Muscle of leg (tissue), 3 donors: ENCODE measurements at regions not wholly inside any gene's neighbourhood (a gene's known extent, or its start where the extent isn't known, plus 50 kb on each side); places are given as distances from the start of the nearest gene placed in this dataset.

Experiments
- DNase-seq: peaks from one replicate; pipeline ENCODE4 v3.0.0; 2013
- H3K27ac ChIP-seq: one replicate; pipeline ENCODE4 v1.5.1; 2013; ENCODE audit warnings: mild to moderate bottlenecking, low read length, control low read depth
- H3K27me3 ChIP-seq: one replicate; pipeline ENCODE4 v1.6.1; 2013; ENCODE audit warnings: low read length; ENCODE audit not compliant: control insufficient read depth, insufficient read depth
- H3K36me3 ChIP-seq: one replicate; pipeline ENCODE4 v1.6.1; 2013; ENCODE audit warnings: low read length; ENCODE audit not compliant: control insufficient read depth, insufficient read depth
- H3K4me1 ChIP-seq: one replicate; pipeline ENCODE4 v1.6.1; 2013; ENCODE audit warnings: low read length; ENCODE audit not compliant: control insufficient read depth, insufficient read depth
- H3K4me3 ChIP-seq: one replicate; pipeline ENCODE4 v1.5.1; 2013; ENCODE audit warnings: low read length, control low read depth
- H3K9me3 ChIP-seq: replicated peaks from 2 replicates; pipeline ENCODE4 v1.6.1; 2013; ENCODE audit warnings: low read depth, low read length; ENCODE audit not compliant: control insufficient read depth
- WGBS: methylation state at CpG from one replicate; pipeline ENCODE4 v1.1.5; 2013; ENCODE audit warnings: missing lambda C conversion rate; ENCODE audit not compliant: insufficient coverage; 5-methylcytosine and 5-hydroxymethylcytosine counted together

- no peaks in the 10 kb centered on the region for H3K9me3 ChIP-seq
- H3K4me3 ChIP-seq, result no peak overlapping the region
- H3K27ac ChIP-seq, result peak overlapping the region; percentile 7
- no CpG with 5 or more reads among the region's 1 CpG for WGBS
- DNase-seq, result peak; percentile 90
- H3K36me3 ChIP-seq, result no peaks in the 10 kb centered on the region
- no peaks in the 10 kb centered on the region for H3K4me1 ChIP-seq
- H3K27me3 ChIP-seq, result no peaks in the 10 kb centered on the region
These were observed 458.3 kb upstream of the MAP3K7 start for GRCh38 chr6:91045161-91045560.

- Histone ChIP-seq H3K4me1 (no peaks in the 10 kb centered on the region), H3K9me3 (no peaks in the 10 kb centered on the region), H3K27ac (no peak overlapping the region), H3K4me3 (no peak overlapping the region), H3K27me3 (no peaks in the 10 kb centered on the region), H3K36me3 (no peaks in the 10 kb centered on the region)
- DNase-seq, result no peak
- WGBS, result no CpG with 5 or more reads among the region's 2 CpGs
These were observed 456.9 kb upstream of the MAP3K7 start for GRCh38 chr6:91043751-91044150.

GRCh38 chr6:91042656-91043055, 455.8 kb upstream of the MAP3K7 start:
- H3K36me3 ChIP-seq, result no peaks in the 10 kb centered on the region

GRCh38 chr6:91033964-91034363, 447.1 kb upstream of the MAP3K7 start:
- DNase-seq, result no peak
- H3K27ac ChIP-seq, result no peak overlapping the region
- no peaks in the 10 kb centered on the region for H3K36me3 ChIP-seq
- no peaks in the 10 kb centered on the region for H3K4me1 ChIP-seq
- no peaks in the 10 kb centered on the region for H3K9me3 ChIP-seq
- no peaks in the 10 kb centered on the region for H3K27me3 ChIP-seq
- no peak overlapping the region for H3K4me3 ChIP-seq
- WGBS, result no CpG with 5 or more reads among the region's 2 CpGs

More at GRCh38 chr6:91042656-91043055, 455.8 kb upstream of the MAP3K7 start:
- no CpG with 5 or more reads among the region's 2 CpGs for WGBS
- Histone ChIP-seq H3K27me3 (no peaks in the 10 kb centered on the region), H3K4me1 (no peaks in the 10 kb centered on the region), H3K9me3 (no peaks in the 10 kb centered on the region), H3K4me3 (no peak overlapping the region), H3K27ac (no peak overlapping the region)
- DNase-seq, result no peak

GRCh38 chr6:91031581-91031980, 444.7 kb upstream of the MAP3K7 start:
- H3K4me3 ChIP-seq, result no peak overlapping the region
- 90% methylated on average over 3 of the region's 4 CpGs for WGBS

GRCh38 chr6:91029211-91029610, 442.3 kb upstream of the MAP3K7 start:
- Histone ChIP-seq H3K4me3 (no peak overlapping the region), H3K4me1 (no peaks in the 10 kb centered on the region), H3K36me3 (no peaks in the 10 kb centered on the region), H3K27me3 (no peaks in the 10 kb centered on the region), H3K27ac (no peak overlapping the region), H3K9me3 (no peaks in the 10 kb centered on the region)
- WGBS, result 18% methylated on average over 2 of the region's 6 CpGs
- peak; percentile 37 for DNase-seq

More at GRCh38 chr6:91031581-91031980, 444.7 kb upstream of the MAP3K7 start:
- no peaks in the 10 kb centered on the region for H3K27me3 ChIP-seq
- no peaks in the 10 kb centered on the region for H3K9me3 ChIP-seq
- H3K36me3 ChIP-seq, result no peaks in the 10 kb centered on the region
- no peaks in the 10 kb centered on the region for H3K4me1 ChIP-seq
- no peak for DNase-seq
- no peak overlapping the region for H3K27ac ChIP-seq

- H3K27ac ChIP-seq, result no peak overlapping the region
- no peak for DNase-seq
- H3K36me3 ChIP-seq, result no peaks in the 10 kb centered on the region
- no peaks in the 10 kb centered on the region for H3K9me3 ChIP-seq
- H3K4me3 ChIP-seq, result no peak overlapping the region
- H3K4me1 ChIP-seq, result no peaks in the 10 kb centered on the region
- no peaks in the 10 kb centered on the region for H3K27me3 ChIP-seq
These were observed 436.7 kb upstream of the MAP3K7 start for GRCh38 chr6:91023529-91023928.

GRCh38 chr6:91020744-91021143, 433.9 kb upstream of the MAP3K7 start:
- Histone ChIP-seq H3K9me3 (no peaks in the 10 kb centered on the region), H3K27ac (no peak overlapping the region), H3K36me3 (no peaks in the 10 kb centered on the region), H3K4me1 (no peaks in the 10 kb centered on the region), H3K4me3 (no peak overlapping the region), H3K27me3 (no peaks in the 10 kb centered on the region)
- no peak for DNase-seq
- 50% methylated on average over 1 of the region's 1 CpG for WGBS

- no peaks in the 10 kb centered on the region for H3K4me1 ChIP-seq
- no peak overlapping the region for H3K27ac ChIP-seq
- no peak overlapping the region for H3K4me3 ChIP-seq
- no CpG with 5 or more reads among the region's 3 CpGs for WGBS
- no peaks in the 10 kb centered on the region for H3K27me3 ChIP-seq
- H3K9me3 ChIP-seq, result no peaks in the 10 kb centered on the region
- no peaks in the 10 kb centered on the region for H3K36me3 ChIP-seq
- no peak for DNase-seq
These were observed 431.7 kb upstream of the MAP3K7 start for GRCh38 chr6:91018586-91018985.

- no peaks in the 10 kb centered on the region for H3K36me3 ChIP-seq
- H3K27me3 ChIP-seq, result no peaks in the 10 kb centered on the region
- H3K4me1 ChIP-seq, result no peaks in the 10 kb centered on the region
- no peak overlapping the region for H3K27ac ChIP-seq
- H3K4me3 ChIP-seq, result no peak overlapping the region
- no peaks in the 10 kb centered on the region for H3K9me3 ChIP-seq
- no peak for DNase-seq
These were observed 426.6 kb upstream of the MAP3K7 start for GRCh38 chr6:91013511-91013910.

GRCh38 chr6:90997076-90997475, 410.2 kb upstream of the MAP3K7 start:
- H3K27me3 ChIP-seq, result no peaks in the 10 kb centered on the region
- H3K36me3 ChIP-seq, result no peaks in the 10 kb centered on the region
- DNase-seq, result no peak
- no peaks in the 10 kb centered on the region for H3K4me1 ChIP-seq
- H3K9me3 ChIP-seq, result no peaks in the 10 kb centered on the region
- H3K4me3 ChIP-seq, result no peak overlapping the region
- H3K27ac ChIP-seq, result no peak overlapping the region
- WGBS, result no CpG with 5 or more reads among the region's 4 CpGs
